ENCODE measurements at regions not wholly inside any gene's neighbourhood (a gene's known extent, or its start where the extent isn't known, plus 50 kb on each side); places are given as distances from the start of the nearest gene placed in this dataset.
"Not testable (repeated sequence)": the region's sequence is repeated elsewhere in the genome, so short reads cannot be mapped to it uniquely, and the experiment has no call there.

DNA sequence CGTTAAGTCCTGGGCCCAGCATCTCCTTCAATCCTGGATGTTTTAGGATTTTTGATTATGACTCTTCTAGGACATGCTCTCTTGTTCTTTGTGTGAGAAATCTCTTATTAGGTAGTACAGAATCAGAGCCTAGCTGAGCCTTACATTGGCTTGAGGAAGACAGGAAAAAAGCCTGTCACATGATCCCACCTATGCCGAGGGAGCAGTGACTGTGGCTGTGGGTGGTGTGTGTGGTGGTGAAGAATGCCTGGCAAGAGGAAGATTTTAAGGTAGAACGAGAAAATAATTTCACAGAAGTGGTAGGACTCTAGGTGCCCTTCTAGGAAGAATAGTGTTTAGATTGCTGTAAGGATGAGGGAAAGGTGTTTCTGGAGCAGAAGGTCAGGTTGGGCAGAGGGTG lies 449.5 kb upstream of the PROX1 start:
- 0 to 80% (median 66%) methylated on average over 1 to 3 of the region's 3 CpGs; no CpG with 5 or more reads in 5 of the 10 experiments for WGBS, 10 experiments
- ATAC-seq (replicated peaks in 6 of 8) = no peak
- Histone ChIP-seq H3K27ac (no peak overlapping the region), H3K4me3 (no peak overlapping the region), H3K4me1 (replicated peaks in 1 of 2) (no peaks in the 10 kb centered on the region)
- in situ Hi-C loops (cut with MboI; ENCODE audit: low pct_unique_long_range_greater_than_20kb in 2 of 9, low sequenced_read_pairs in 9 of 9, unreplicated experiment in 9 of 9) = no loop called here

DNA sequence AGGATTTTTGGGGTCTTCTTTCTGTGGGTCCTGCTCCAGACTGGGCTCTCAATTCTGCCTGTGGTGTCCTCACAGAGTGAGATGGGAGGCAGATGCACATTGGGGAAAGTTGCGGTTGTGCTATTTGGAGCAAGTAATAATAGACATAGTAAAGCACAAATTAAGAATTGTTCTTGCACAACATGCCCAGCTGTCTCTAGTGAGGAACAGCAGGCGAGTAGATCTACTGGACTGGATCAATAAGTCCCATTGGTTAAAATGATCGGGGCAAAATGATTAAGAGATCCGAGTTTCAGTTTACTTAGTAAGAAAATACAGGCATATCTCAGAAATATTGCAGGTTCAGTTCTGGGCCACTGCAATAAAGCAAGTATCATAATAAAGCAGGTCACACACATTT lies 448.3 kb upstream of the PROX1 start:
- Histone ChIP-seq H3K4me1 (replicated peaks in 1 of 2) (no peaks in the 10 kb centered on the region), H3K4me3 (no peak overlapping the region), H3K27ac (no peak overlapping the region)
- in situ Hi-C loops (cut with MboI; ENCODE audit: low pct_unique_long_range_greater_than_20kb in 2 of 9, low sequenced_read_pairs in 9 of 9, unreplicated experiment in 9 of 9) = no loop called here
- 0 to 95% (median 70%) methylated on average over 2 to 4 of the region's 4 CpGs; no CpG with 5 or more reads in 1 of the 10 experiments for WGBS, 10 experiments
- ATAC-seq (replicated peaks in 6 of 8) = no peak

DNA sequence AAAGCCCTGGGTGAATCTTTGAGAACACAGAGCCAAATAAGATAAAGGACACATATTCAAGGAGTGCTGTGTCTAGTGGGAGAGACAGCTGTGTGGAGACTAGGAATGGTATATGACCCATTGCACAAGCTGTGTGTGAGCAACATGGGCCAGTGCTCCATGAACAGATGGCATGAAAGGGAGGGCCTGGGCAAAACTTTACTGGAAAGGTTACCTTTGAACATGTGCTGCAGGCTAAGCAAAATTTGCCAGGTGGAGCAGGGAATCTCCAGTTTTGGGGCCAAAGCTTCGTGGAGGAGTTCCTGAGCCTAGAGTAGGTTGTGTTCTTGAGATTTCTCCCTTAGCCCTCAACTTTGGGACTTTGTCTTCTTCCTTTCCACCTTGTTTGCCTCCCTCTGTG lies 446.1 kb upstream of the PROX1 start:
- WGBS, 10 experiments = 0 to 40% (median 11%) methylated on average over 1 of the region's 1 CpG; no CpG with 5 or more reads in 3 of the 10 experiments
- in situ Hi-C loops (cut with MboI; ENCODE audit: low pct_unique_long_range_greater_than_20kb in 2 of 9, low sequenced_read_pairs in 9 of 9, unreplicated experiment in 9 of 9) = no loop called here

DNA sequence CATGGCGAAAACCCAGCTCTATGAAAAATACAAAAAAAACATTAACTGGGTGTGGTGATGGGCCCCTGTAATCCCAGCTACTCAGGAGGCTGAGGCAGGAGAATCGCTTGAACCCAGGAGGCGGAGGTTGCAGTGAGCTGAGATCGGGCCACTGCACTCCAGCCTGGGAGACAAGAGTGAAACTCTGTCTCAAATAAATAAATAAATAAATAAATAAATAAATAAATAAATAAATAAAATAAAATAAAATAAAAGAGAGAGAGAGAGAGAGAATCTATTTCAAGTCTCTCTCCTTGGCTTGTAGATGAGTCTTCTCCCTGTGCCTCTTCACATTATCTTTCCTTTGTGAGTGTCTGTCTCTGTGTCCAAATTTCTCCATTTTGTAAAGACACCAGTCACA lies 442.6 kb upstream of the PROX1 start:
- in situ Hi-C loops (cut with MboI; ENCODE audit: low pct_unique_long_range_greater_than_20kb in 2 of 9, low sequenced_read_pairs in 9 of 9, unreplicated experiment in 9 of 9); H3K27ac ChIP-seq; H3K4me3 ChIP-seq; ATAC-seq (replicated peaks in 6 of 8); H3K4me1 ChIP-seq (replicated peaks in 1 of 2): not testable (repeated sequence)
- WGBS, 10 experiments = 53 to 100% (median 92%) methylated on average over 1 to 4 of the region's 4 CpGs

More for the DNA sequence above, 446.1 kb upstream of the PROX1 start:
- H3K4me3 ChIP-seq = no peak overlapping the region
- no peak overlapping the region for H3K27ac ChIP-seq
- ATAC-seq (replicated peaks in 6 of 8) = no peak
- H3K4me1 ChIP-seq (replicated peaks in 1 of 2) = no peaks in the 10 kb centered on the region

DNA sequence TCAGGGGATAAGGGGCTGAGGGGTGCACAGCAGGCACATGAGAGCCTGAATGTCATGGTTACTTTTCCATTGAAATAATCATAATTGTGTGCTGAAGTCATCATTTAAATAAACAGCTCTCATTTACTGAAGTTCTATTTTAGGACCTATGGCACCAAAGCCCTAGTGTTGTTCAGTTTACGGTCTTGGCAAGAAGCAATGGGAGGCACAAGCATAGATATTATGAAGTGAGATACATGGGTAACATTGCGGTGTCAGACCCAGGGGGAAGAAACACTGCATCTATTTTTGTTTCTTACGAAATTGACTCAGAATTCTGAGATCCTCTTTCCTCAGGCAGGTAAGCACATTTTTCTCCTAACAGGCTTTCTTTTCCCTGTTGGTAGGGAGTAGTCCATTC lies 437.8 kb upstream of the PROX1 start:
- 6 to 100% (median 93%) methylated on average over 1 to 3 of the region's 3 CpGs; no CpG with 5 or more reads in 5 of the 10 experiments for WGBS, 10 experiments
- no peaks in the 10 kb centered on the region for H3K4me1 ChIP-seq (replicated peaks in 1 of 2)
- in situ Hi-C loops (cut with MboI; ENCODE audit: low pct_unique_long_range_greater_than_20kb in 2 of 9, low sequenced_read_pairs in 9 of 9, unreplicated experiment in 9 of 9) = no loop called here
- no peak for ATAC-seq (replicated peaks in 6 of 8)
- no peak overlapping the region for H3K27ac ChIP-seq
- no peak overlapping the region for H3K4me3 ChIP-seq

DNA sequence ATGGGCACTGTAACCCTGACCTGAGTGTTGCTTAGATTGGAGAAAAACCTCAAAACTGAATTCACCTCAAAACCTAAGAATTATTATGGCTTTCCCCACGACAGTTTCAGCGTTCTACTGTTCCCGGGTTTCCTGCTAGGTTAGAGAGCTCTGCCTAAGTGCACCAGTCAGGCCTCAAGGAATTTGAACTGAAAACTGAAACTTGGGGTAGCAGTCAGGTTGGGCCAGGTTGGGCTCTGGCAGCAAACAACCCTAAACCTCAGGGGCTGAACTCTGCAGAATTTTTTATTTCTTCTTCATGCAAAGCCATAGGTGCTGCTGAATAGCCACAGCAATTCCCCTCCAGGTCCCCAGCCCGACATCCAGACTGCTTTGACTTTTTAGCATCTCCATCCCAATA lies 437.0 kb upstream of the PROX1 start:
- WGBS, 10 experiments = 0 to 97% (median 77%) methylated on average over 1 to 4 of the region's 4 CpGs; no CpG with 5 or more reads in 3 of the 10 experiments
- in situ Hi-C loops (cut with MboI; ENCODE audit: low pct_unique_long_range_greater_than_20kb in 2 of 9, low sequenced_read_pairs in 9 of 9, unreplicated experiment in 9 of 9) = no loop called here
- no peak overlapping the region for H3K27ac ChIP-seq
- no peak for ATAC-seq (replicated peaks in 6 of 8)
- H3K4me1 ChIP-seq (replicated peaks in 1 of 2) = no peaks in the 10 kb centered on the region
- H3K4me3 ChIP-seq = no peak overlapping the region

DNA sequence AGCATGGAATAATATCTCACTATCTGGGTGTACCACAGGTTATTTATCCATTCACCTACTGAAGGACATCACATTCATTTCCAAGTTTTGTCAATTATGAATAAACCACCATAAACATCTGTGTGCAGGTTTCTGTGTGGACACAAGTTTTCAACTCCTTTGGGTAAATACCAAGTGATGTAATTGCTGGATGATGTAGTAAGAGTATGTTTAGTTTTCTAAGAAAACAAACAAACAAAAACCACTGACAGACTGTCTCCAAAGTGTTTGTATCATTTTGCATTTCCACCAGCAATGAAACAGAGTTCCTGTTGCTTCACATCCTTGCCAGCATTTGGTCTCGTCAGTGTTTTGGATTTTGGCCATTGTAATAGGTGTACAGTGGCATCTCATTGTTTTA lies 435.7 kb upstream of the PROX1 start:
- H3K4me3 ChIP-seq = no peak overlapping the region
- no peak overlapping the region for H3K27ac ChIP-seq
- in situ Hi-C loops (cut with MboI; ENCODE audit: low pct_unique_long_range_greater_than_20kb in 2 of 9, low sequenced_read_pairs in 9 of 9, unreplicated experiment in 9 of 9) = no loop called here
- no peaks in the 10 kb centered on the region for H3K4me1 ChIP-seq (replicated peaks in 1 of 2)
- ATAC-seq (replicated peaks in 6 of 8) = no peak
- 0 to 100% (median 58%) methylated on average over 1 of the region's 1 CpG; no CpG with 5 or more reads in 2 of the 10 experiments for WGBS, 10 experiments

DNA sequence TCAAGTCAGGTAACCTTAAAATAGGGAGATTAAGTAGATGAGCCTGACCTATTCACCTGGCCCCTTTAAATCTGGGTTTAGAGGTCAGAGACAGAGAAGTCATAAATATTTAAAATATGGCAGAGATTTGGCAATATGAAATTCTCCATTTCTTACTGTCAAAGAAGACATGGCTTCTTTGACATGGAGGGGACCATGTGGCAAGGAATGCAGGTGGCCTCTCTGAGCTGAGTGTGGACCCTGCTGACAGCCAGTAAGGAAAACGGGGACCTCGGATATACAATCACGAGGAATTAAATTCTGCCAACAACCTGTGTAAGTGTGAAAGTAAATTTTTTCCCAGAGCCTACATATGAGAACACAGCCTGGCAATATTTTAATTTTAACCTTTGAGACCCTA lies 427.5 kb upstream of the PROX1 start:
- 15 to 100% (median 75%) methylated on average over 1 to 3 of the region's 3 CpGs; no CpG with 5 or more reads in 2 of the 10 experiments for WGBS, 10 experiments
- Histone ChIP-seq H3K4me3 (no peak overlapping the region), H3K4me1 (replicated peaks in 1 of 2) (no peaks in the 10 kb centered on the region), H3K27ac (no peak overlapping the region)
- no peak for ATAC-seq (replicated peaks in 6 of 8)
- in situ Hi-C loops (cut with MboI; ENCODE audit: low pct_unique_long_range_greater_than_20kb in 2 of 9, low sequenced_read_pairs in 9 of 9, unreplicated experiment in 9 of 9) = no loop called here

DNA sequence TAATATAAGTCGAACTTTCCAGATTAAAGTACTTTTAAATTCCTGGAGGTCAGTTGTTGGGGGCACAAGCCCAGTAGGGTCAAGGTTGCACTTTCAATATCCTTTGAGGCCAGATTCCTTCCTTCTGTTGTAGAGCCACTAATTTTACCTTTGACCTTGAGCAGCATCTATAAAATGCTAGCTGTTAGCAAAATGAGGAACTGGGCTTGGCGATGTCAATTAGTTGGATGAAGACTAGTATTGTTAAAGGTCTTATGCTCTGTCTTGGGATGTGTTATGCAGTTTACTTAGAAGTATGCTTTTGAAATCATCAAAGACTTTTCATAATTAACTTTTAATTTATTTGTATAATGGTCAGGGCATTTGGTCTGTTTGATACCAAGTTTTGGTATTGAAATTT lies 425.9 kb upstream of the PROX1 start:
- Histone ChIP-seq H3K27ac (no peak overlapping the region), H3K4me1 (replicated peaks in 1 of 2) (no peaks in the 10 kb centered on the region), H3K4me3 (no peak overlapping the region)
- WGBS, 10 experiments = 11 to 100% (median 100%) methylated on average over 1 to 2 of the region's 2 CpGs
- no peak for ATAC-seq (replicated peaks in 6 of 8)
- in situ Hi-C loops (cut with MboI; ENCODE audit: low pct_unique_long_range_greater_than_20kb in 2 of 9, low sequenced_read_pairs in 9 of 9, unreplicated experiment in 9 of 9) = no loop called here

DNA sequence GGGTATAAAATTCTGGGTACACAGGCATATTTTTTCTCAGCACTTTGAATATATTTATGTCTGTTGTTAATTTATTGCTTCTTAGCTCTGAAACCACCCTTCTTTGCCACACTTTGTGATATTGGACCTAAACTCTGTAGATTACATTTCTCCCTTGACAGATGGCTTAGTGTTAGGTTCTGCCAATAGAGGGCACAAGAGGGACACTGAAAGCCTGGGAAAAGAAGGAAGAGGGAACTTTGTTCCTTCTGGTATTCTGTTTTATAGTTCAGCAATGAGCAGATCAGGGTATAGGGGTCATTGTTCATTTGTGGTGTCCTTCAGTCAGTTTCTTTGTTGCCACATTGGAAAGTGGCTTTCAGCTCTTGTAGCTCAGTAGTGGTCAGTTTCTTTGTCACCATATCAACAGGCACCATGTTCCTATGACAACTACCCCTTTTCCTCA lies 423.5 kb upstream of the PROX1 start:
- peaks cover 5 to 7% of the 10 kb centered on the region in 2 donors for H3K4me1 ChIP-seq (replicated peaks in 1 of 2)
- H3K27ac ChIP-seq = no peak overlapping the region
- no peak overlapping the region for H3K4me3 ChIP-seq
- ATAC-seq (replicated peaks in 6 of 8) = peak in 1 of 8 experiments; percentile 48
- in situ Hi-C loops (cut with MboI; ENCODE audit: low pct_unique_long_range_greater_than_20kb in 2 of 9, low sequenced_read_pairs in 9 of 9, unreplicated experiment in 9 of 9) = no loop called here

DNA sequence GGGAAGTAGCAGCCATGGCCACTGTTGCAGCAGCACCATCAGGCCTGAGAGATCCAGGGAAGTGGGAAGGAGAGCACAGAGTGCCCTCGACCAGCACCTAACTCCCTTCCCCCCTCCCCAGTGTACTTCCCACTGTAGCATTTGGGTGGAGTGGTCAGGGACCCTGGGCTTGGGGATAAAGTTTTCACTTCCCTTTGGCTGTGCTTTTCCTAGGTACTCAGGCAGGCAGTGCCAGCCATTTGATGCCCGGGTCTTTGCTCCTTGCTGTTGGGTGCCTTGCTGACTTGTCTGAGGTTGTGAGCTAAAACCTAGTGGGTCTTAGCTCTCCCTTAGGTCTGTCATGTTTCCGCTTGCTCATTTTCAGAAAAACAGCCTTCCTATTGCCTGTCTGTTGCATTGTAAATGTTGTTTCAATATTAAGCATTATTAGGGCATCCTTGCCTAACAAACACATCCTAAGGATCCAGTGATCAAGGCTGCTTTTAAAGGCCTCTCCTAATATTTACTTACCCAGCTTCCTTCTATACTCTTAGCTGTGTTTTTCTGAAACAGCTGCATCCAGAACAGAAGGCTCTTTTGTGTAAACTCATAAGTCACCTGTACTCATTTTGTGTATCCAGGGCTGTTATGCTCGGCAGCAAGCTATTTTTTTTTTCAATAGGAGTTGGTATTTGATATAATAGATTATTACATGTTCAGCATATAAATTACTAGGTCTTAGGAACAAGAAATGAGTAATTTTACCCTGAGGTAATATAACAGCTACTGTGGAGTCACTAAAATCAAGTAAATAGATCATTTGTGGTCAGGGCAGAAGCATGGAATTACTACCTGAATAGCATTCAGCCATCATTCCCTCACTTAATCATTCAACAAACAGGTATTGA lies 418.6 kb upstream of the PROX1 start:
- 0 to 85% (median 40%) methylated on average over 1 to 4 of the region's 4 CpGs; no CpG with 5 or more reads in 1 of the 10 experiments for WGBS, 10 experiments
- ATAC-seq (replicated peaks in 6 of 8) = peak in 3 of 8 experiments; percentile 35 to 79 (median 76)
- Histone ChIP-seq H3K4me3 (no peak overlapping the region), H3K27ac (peak overlapping the region in 1 of 2 donors; percentile 36), H3K4me1 (replicated peaks in 1 of 2) (peaks cover 7 to 24% of the 10 kb centered on the region in 2 donors)
- in situ Hi-C loops (cut with MboI; ENCODE audit: low pct_unique_long_range_greater_than_20kb in 2 of 9, low sequenced_read_pairs in 9 of 9, unreplicated experiment in 9 of 9) = no loop called here

DNA sequence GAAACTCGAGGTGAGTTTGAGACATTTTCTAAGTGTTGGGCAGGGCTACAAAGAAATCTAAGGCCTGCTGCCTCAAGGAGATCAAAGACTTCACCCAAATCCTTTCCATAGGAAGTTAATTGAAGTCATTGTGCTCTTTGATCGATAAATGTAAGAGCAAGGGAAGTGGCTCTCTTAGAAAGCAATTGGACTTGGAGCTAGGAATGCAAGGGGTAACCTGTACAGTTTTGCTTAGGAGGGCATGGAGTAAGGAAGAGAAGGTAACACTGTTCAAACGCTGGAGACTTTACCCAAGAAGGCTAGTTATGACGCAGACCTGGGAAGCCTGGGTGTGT lies 418.0 kb upstream of the PROX1 start:
- ATAC-seq (replicated peaks in 6 of 8) = no peak
- WGBS, 10 experiments = 0 to 86% (median 69%) methylated on average over 1 to 4 of the region's 4 CpGs; no CpG with 5 or more reads in 1 of the 10 experiments
- H3K4me3 ChIP-seq = no peak overlapping the region
- peaks cover 7 to 24% of the 10 kb centered on the region in 2 donors for H3K4me1 ChIP-seq (replicated peaks in 1 of 2)
- no peak overlapping the region for H3K27ac ChIP-seq
- in situ Hi-C loops (cut with MboI; ENCODE audit: low pct_unique_long_range_greater_than_20kb in 2 of 9, low sequenced_read_pairs in 9 of 9, unreplicated experiment in 9 of 9) = no loop called here

DNA sequence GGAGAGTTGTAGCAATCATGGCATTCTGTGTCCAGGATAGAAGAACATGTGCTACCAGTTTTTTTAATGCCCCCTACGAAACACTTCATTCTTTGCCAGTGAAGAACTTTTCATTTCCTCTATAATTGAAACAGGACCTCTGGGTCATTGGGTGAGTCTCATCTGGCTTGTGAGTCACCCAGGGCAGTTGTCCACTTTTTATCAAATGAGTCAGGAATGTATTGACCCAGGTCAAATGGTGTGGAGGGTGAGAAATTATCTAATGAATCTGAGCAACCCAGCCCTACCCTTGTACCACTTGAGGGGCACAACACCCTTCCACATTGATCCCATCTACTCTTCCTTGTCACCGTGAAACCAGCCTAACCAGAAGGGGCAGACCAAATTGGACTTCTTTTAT lies 417.3 kb upstream of the PROX1 start:
- no peak overlapping the region for H3K27ac ChIP-seq
- peaks cover 7 to 24% of the 10 kb centered on the region in 2 donors for H3K4me1 ChIP-seq (replicated peaks in 1 of 2)
- ATAC-seq (replicated peaks in 6 of 8) = peak in 1 of 8 experiments; percentile 27
- no peak overlapping the region for H3K4me3 ChIP-seq
- in situ Hi-C loops (cut with MboI; ENCODE audit: low pct_unique_long_range_greater_than_20kb in 2 of 9, low sequenced_read_pairs in 9 of 9, unreplicated experiment in 9 of 9) = no loop called here
- WGBS, 10 experiments = 29 to 89% (median 52%) methylated on average over 1 to 2 of the region's 2 CpGs; no CpG with 5 or more reads in 2 of the 10 experiments

DNA sequence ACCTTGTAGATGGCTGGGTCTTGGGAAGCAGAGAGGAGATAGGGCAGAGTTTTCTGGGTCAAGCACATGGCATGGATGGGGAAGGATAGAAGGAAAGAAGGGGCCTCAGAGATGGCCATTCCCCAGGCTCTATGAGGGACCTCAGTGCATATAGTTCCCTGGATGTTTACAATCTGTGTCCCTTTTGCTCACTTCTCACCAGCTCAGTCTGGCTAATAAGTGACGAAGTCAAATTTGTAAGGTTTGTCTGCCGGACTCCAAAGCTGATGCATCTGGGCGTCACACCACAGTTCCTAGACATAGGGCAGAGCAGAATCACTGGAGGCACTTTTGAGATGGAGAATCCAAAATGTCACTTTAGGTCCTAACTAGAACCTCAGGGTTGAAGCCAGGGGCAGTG lies 416.4 kb upstream of the PROX1 start:
- WGBS, 10 experiments = 11 to 100% (median 97%) methylated on average over 1 to 3 of the region's 3 CpGs; no CpG with 5 or more reads in 5 of the 10 experiments
- no peak overlapping the region for H3K4me3 ChIP-seq
- ATAC-seq (replicated peaks in 6 of 8) = no peak
- H3K4me1 ChIP-seq (replicated peaks in 1 of 2) = peaks cover 7 to 24% of the 10 kb centered on the region in 2 donors
- no peak overlapping the region for H3K27ac ChIP-seq
- in situ Hi-C loops (cut with MboI; ENCODE audit: low pct_unique_long_range_greater_than_20kb in 2 of 9, low sequenced_read_pairs in 9 of 9, unreplicated experiment in 9 of 9) = no loop called here

Data from motor neuron (in vitro differentiated cells).